Stromal cell of bone marrow (primary cell): ENCODE measurements at regions not wholly inside any gene's neighbourhood (a gene's known extent, or its start where the extent isn't known, plus 50 kb on each side); places are given as distances from the start of the nearest gene placed in this dataset.

ENCODE experiments used
- DNase-seq: peaks from one replicate; pipeline ENCODE4 v3.0.0-alpha.2; 2012; ENCODE audit warnings: low read depth

- DNase-seq, result no peak
Measured at GRCh38 chr11:134745456-134745855, 333.4 kb upstream of the B3GAT1 start.

- no peak for DNase-seq
Measured at GRCh38 chr11:134743820-134744195, 331.8 kb upstream of the B3GAT1 start.

GRCh38 chr11:134742956-134743819, 331.1 kb upstream of the B3GAT1 start:
- DNase-seq, result no peak

- DNase-seq, result no peak
Measured at GRCh38 chr11:134742224-134742612, 330.2 kb upstream of the B3GAT1 start.

GRCh38 chr11:134741453-134742223, 329.6 kb upstream of the B3GAT1 start:
- no peak for DNase-seq

GRCh38 chr11:134740590-134741261, 328.7 kb upstream of the B3GAT1 start:
- no peak for DNase-seq

GRCh38 chr11:134739136-134739535, 327.1 kb upstream of the B3GAT1 start:
- no peak for DNase-seq

GRCh38 chr11:134738581-134738980, 326.5 kb upstream of the B3GAT1 start:
- DNase-seq, result no peak

GRCh38 chr11:134737563-134738510, 325.8 kb upstream of the B3GAT1 start:
- DNase-seq, result no peak

- no peak for DNase-seq
Measured at GRCh38 chr11:134736251-134736947, 324.4 kb upstream of the B3GAT1 start.

- no peak for DNase-seq
Measured at GRCh38 chr11:134734894-134735293, 322.9 kb upstream of the B3GAT1 start.

- DNase-seq, result no peak
Measured at GRCh38 chr11:134734141-134734845, 322.3 kb upstream of the B3GAT1 start.

GRCh38 chr11:134733646-134734045, 321.6 kb upstream of the B3GAT1 start:
- no peak for DNase-seq

GRCh38 chr11:134731213-134731961, 319.3 kb upstream of the B3GAT1 start:
- DNase-seq, result no peak

- no peak for DNase-seq
Measured at GRCh38 chr11:134730561-134731212, 318.6 kb upstream of the B3GAT1 start.

- DNase-seq, result no peak
Measured at GRCh38 chr11:134730101-134730500, 318.1 kb upstream of the B3GAT1 start.

- DNase-seq, result no peak
Measured at GRCh38 chr11:134728186-134728585, 316.1 kb upstream of the B3GAT1 start.

GRCh38 chr11:134727636-134728035, 315.6 kb upstream of the B3GAT1 start:
- DNase-seq, result no peak

GRCh38 chr11:134727204-134727603, 315.2 kb upstream of the B3GAT1 start:
- DNase-seq, result no peak
